ENCODE measurements at regions not wholly inside any gene's neighbourhood (a gene's known extent, or its start where the extent isn't known, plus 50 kb on each side); places are given as distances from the start of the nearest gene placed in this dataset. TPM values are rescaled to one million over a fixed set of nuclear protein-coding genes. Genes with fewer than 3 reads are reported as not detected.

Small RNA genes in the stretch of these regions (small RNA-seq; reads per million reads assigned to genes)
- gene RF01848 (ENCODE audit: insufficient read depth): not detected

Data from mesendoderm (in vitro differentiated cells).